ENCODE measurements at regions not wholly inside any gene's neighbourhood (a gene's known extent, or its start where the extent isn't known, plus 50 kb on each side); places are given as distances from the start of the nearest gene placed in this dataset.

GRCh38 chr10:130820880-130821482, 490.5 kb downstream of the TCERG1L start:
- TF ChIP-seq CTCF (IDR thresholded peaks at IDR 0.05) = no peak
- TF ChIP-seq POLR2A (IDR thresholded peaks at IDR 0.05) = no peak
